B cell (primary cell): ENCODE measurements at regions not wholly inside any gene's neighbourhood (a gene's known extent, or its start where the extent isn't known, plus 50 kb on each side); places are given as distances from the start of the nearest gene placed in this dataset.
"Not testable (repeated sequence)": the region's sequence is repeated elsewhere in the genome, so short reads cannot be mapped to it uniquely, and the experiment has no call there.

Experiments
- ATAC-seq: fragments of 200-7000 bp; cut with Tn5 transposase; one replicate; pipeline ENCODE4 v1.10.0; 2021; ENCODE audit warnings: low read depth, mild to moderate bottlenecking, moderate number of reproducible peaks, moderate library complexity
- CTCF ChIA-PET: fragments of 350-600 bp; sonication (Branson Sonifier 250); formaldehyde crosslinking; loops from one replicate; lab custom pipeline; 2021; ENCODE audit warnings: antibody characterized with exemption, inconsistent platforms; lab: Charles Lee
- POLR2A ChIA-PET: fragments of 350-600 bp; sonication (Branson Sonifier 250); formaldehyde crosslinking; loops from one replicate; lab custom pipeline; 2021; ENCODE audit warnings: antibody characterized with exemption; lab: Charles Lee
- DNase-seq: peaks from one replicate; pipeline ENCODE4 v3.0.0; 2013
- H2AFZ ChIP-seq: 2 replicates; pipeline ENCODE4 v1.6.1; 2012; ENCODE audit warnings: mild to moderate bottlenecking, low read depth, low read length; ENCODE audit not compliant: insufficient read depth, poor library complexity, severe bottlenecking
- H3K27ac ChIP-seq, 2 donors: 1 replicate in 1 of 2; 2 replicates in 1 of 2; pipeline ENCODE4 v1.5.1; 2012 to 2013; ENCODE audit warnings: low read length in 2 of 2, mild to moderate bottlenecking in 2 of 2, moderate library complexity in 1 of 2
- H3K27me3 ChIP-seq, 4 experiments: fragments of 200-600 bp in 1 of 4; sonication (generic) in 1 of 4; replicated peaks in 1 of 4; 1 replicate in 2 of 4; 2 replicates in 2 of 4; pipeline versions ENCODE4 v1.6.1 to v1.7.0; 2013 to 2016; ENCODE audit warnings: low read length in 3 of 4, mild to moderate bottlenecking in 2 of 4, mixed read lengths in 1 of 4, moderate library complexity in 1 of 4; ENCODE audit not compliant: insufficient read depth in 4 of 4, control insufficient read depth in 3 of 4; ENCODE audit errors: control extremely low read depth in 1 of 4
- H3K36me3 ChIP-seq, 2 experiments: replicated peaks in 1 of 2; 1 replicate in 1 of 2; 2 replicates in 1 of 2; pipeline versions ENCODE4 v1.6.1 to v1.7.1; 2013; ENCODE audit warnings: low read length in 1 of 2; ENCODE audit not compliant: insufficient read depth in 2 of 2, control insufficient read depth in 1 of 2; ENCODE audit errors: control extremely low read depth in 1 of 2, extremely low read depth in 1 of 2
- H3K4me1 ChIP-seq, 2 donors: fragments of 200-600 bp in 1 of 2; sonication (generic) in 1 of 2; 1 replicate in 1 of 2; 2 replicates in 1 of 2; pipeline versions ENCODE4 v1.5.1 to v1.6.1; 2013 to 2017; ENCODE audit warnings: low read length in 2 of 2; ENCODE audit not compliant: control insufficient read depth in 2 of 2, insufficient read depth in 2 of 2
- H3K4me2 ChIP-seq: replicated peaks from 2 replicates; pipeline ENCODE3; 2012; ENCODE audit warnings: mild to moderate bottlenecking, low read depth, low read length; ENCODE audit not compliant: poor library complexity, severe bottlenecking
- H3K4me3 ChIP-seq, 5 experiments: fragments of 200-600 bp in 1 of 5; sonication (generic) in 1 of 5; 1 replicate in 3 of 5; 2 replicates in 2 of 5; pipeline versions ENCODE4 v1.5.1 to v1.7.0; 2011 to 2016; ENCODE audit warnings: low read length in 4 of 5, mild to moderate bottlenecking in 4 of 5, low read depth in 2 of 5, control low read depth in 1 of 5, moderate library complexity in 1 of 5; ENCODE audit not compliant: insufficient read depth in 1 of 5; ENCODE audit errors: control extremely low read depth in 1 of 5, extremely low read depth in 1 of 5
- H3K79me2 ChIP-seq: fragments of 200-600 bp; sonication (generic); one replicate; pipeline ENCODE4 v1.6.0; 2016; ENCODE audit warnings: low read length; ENCODE audit not compliant: control insufficient read depth, insufficient read depth
- H3K9ac ChIP-seq: fragments of 200-600 bp; sonication (generic); 2 replicates; pipeline ENCODE4 v1.6.1; 2017; ENCODE audit warnings: mild to moderate bottlenecking, low read length, moderate library complexity
- H3K9me3 ChIP-seq, 3 donors: one replicate each; pipeline versions ENCODE4 v1.6.1 to v1.7.1; 2013; ENCODE audit warnings: low read length in 2 of 3; ENCODE audit not compliant: control insufficient read depth in 2 of 3, insufficient read depth in 1 of 3; ENCODE audit errors: control extremely low read depth in 1 of 3
- H4K20me1 ChIP-seq: 2 replicates; pipeline ENCODE4 v1.6.0; 2012; ENCODE audit warnings: mild to moderate bottlenecking, low read length; ENCODE audit not compliant: insufficient read depth, control insufficient read depth, poor library complexity, severe bottlenecking
- H3K27ac Mint-ChIP-seq: one replicate; pipeline ENCODE4 v1.8.0; 2021; ENCODE audit warnings: mixed read lengths
- H3K27me3 Mint-ChIP-seq: one replicate; pipeline ENCODE4 v1.8.0; 2021; ENCODE audit warnings: mixed read lengths
- H3K4me1 Mint-ChIP-seq: one replicate; pipeline ENCODE4 v1.8.0; 2021; ENCODE audit warnings: mixed read lengths
- H3K4me3 Mint-ChIP-seq: one replicate; pipeline ENCODE4 v1.8.0; 2021; ENCODE audit warnings: mixed read lengths
- H3K9me3 Mint-ChIP-seq: one replicate; pipeline ENCODE4 v1.8.0; 2022; ENCODE audit warnings: mixed read lengths; ENCODE audit not compliant: insufficient read depth
- EZH2 ChIP-seq: IDR thresholded peaks from 2 replicates; pipeline ENCODE4 v1.6.1; 2012; ENCODE audit warnings: borderline replicate concordance, low read depth, mild to moderate bottlenecking, moderate library complexity, low read length; ENCODE audit not compliant: insufficient read depth, poor library complexity, severe bottlenecking
- WGBS: methylation state at CpG from one replicate; pipeline ENCODE4 v1.1.5; 2013; ENCODE audit warnings: missing lambda C conversion rate; ENCODE audit not compliant: insufficient coverage; 5-methylcytosine and 5-hydroxymethylcytosine counted together
- intact Hi-C: fragments of 100-400 bp; cut with micrococcal nuclease; formaldehyde crosslinking; loops from one replicate; pipeline ENCODE4 v1.10.0; 2022
- TF ChIP-seq, protein P1 (sequence below): fragments of 200-600 bp; IDR thresholded peaks from one replicate; pipeline ENCODE4 v1.8.0; 2022; ENCODE audit warnings: antibody characterized with exemption, mild to moderate bottlenecking

DNA sequence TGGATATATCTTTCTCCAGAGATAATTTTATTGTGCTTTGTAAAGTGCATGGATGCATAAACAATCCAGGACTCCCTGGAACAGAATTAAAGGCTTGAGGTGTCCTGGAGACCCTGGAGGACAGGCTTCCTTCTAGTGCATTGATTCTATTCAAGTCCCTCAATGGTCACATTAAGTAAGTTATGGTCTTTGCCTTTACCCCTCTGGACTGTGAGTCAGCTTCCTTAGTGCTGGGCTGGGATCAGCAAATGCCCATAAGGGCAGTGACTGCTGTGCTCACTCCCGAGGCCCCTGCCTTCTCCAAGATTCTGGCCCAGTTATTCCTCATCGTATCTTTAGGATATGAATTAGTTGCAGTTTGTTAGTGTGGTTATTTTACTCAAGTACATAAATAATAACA lies 178.7 kb upstream of the PRSS58 start:
- WGBS, result no CpG with 5 or more reads among the region's 2 CpGs
- no peak for ATAC-seq
- Histone ChIP-seq H3K9ac (no peak overlapping the region), H2AFZ (no peak overlapping the region), H3K9me3 (no peaks in the 10 kb centered on the region), H4K20me1 (no peaks in the 10 kb centered on the region), H3K79me2 (no peaks in the 10 kb centered on the region), H3K4me3 (no peak overlapping the region), H3K27me3 (no peaks in the 10 kb centered on the region), H3K4me1 (peaks cover 3 to 13% of the 10 kb centered on the region in 2 donors), H3K36me3 (no peaks in the 10 kb centered on the region), H3K27ac (no peak overlapping the region), H3K4me2 (no peak overlapping the region)
- Mint-ChIP-seq H3K4me3 (no peak overlapping the region), H3K27me3 (peaks cover 39% of the 10 kb centered on the region), H3K9me3 (no peaks in the 10 kb centered on the region), H3K27ac (no peak overlapping the region), H3K4me1 (peaks cover 19% of the 10 kb centered on the region)
- ChIA-PET POLR2A (no interaction called here), CTCF (no interaction called here)
- no peak for TF ChIP-seq EZH2
- TF ChIP-seq, protein P1, sequence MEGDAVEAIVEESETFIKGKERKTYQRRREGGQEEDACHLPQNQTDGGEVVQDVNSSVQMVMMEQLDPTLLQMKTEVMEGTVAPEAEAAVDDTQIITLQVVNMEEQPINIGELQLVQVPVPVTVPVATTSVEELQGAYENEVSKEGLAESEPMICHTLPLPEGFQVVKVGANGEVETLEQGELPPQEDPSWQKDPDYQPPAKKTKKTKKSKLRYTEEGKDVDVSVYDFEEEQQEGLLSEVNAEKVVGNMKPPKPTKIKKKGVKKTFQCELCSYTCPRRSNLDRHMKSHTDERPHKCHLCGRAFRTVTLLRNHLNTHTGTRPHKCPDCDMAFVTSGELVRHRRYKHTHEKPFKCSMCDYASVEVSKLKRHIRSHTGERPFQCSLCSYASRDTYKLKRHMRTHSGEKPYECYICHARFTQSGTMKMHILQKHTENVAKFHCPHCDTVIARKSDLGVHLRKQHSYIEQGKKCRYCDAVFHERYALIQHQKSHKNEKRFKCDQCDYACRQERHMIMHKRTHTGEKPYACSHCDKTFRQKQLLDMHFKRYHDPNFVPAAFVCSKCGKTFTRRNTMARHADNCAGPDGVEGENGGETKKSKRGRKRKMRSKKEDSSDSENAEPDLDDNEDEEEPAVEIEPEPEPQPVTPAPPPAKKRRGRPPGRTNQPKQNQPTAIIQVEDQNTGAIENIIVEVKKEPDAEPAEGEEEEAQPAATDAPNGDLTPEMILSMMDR, result no peak
- DNase-seq, result no peak
- intact Hi-C loops, result no loop called here

DNA sequence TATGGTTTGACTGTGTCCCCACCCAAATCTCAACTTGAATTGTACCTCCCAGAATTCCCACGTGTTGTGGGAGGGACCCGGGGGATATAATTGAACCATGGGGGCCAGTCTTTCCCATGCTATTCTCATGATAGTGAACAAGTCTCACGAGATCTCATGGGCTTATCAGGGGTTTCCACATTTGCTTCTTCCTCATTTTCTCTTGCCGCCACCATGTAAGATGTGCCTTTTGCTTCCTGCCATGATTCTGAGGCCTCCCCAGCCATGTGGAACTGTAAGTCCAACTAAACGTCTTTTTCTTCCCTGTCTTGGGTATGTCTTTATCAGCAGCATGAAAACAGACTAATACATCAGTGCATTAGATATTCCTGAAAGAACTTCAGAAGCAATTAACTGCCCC lies 177.7 kb upstream of the PRSS58 start:
- H3K27me3 ChIP-seq, H3K9ac ChIP-seq, H2AFZ ChIP-seq, H3K9me3 ChIP-seq, H3K27ac ChIP-seq, DNase-seq, POLR2A ChIA-PET, H3K9me3 Mint-ChIP-seq, H3K4me3 Mint-ChIP-seq, H3K27ac Mint-ChIP-seq, H3K4me3 ChIP-seq, H4K20me1 ChIP-seq, H3K79me2 ChIP-seq, H3K4me2 ChIP-seq, intact Hi-C loops, H3K36me3 ChIP-seq, CTCF ChIA-PET, ATAC-seq: not testable (repeated sequence)
- Mint-ChIP-seq H3K4me1 (peaks cover 15% of the 10 kb centered on the region), H3K27me3 (peaks cover 37% of the 10 kb centered on the region)
- H3K4me1 ChIP-seq, result peaks cover 0 to 10% of the 10 kb centered on the region in 2 donors
- 63% methylated on average over 3 of the region's 5 CpGs for WGBS
